Stomach (tissue), 8 donors: ENCODE measurements at regions not wholly inside any gene's neighbourhood (a gene's known extent, or its start where the extent isn't known, plus 50 kb on each side); places are given as distances from the start of the nearest gene placed in this dataset.
"Not testable (repeated sequence)": the region's sequence is repeated elsewhere in the genome, so short reads cannot be mapped to it uniquely, and the experiment has no call there.

Source experiments
- DNase-seq, 2 donors: peaks; one replicate each; pipeline versions ENCODE4 v3.0.0 to v3.0.0-alpha.2; 2013 to 2019
- H3K27ac ChIP-seq, 5 donors: fragments of 200-600 bp in 4 of 5; sonication (generic) in 4 of 5; one replicate each; pipeline ENCODE4 v1.5.1; 2013 to 2019; ENCODE audit warnings: mild to moderate bottlenecking in 1 of 5, moderate library complexity in 1 of 5
- H3K27me3 ChIP-seq, 3 donors: fragments of 200-600 bp; sonication (generic); one replicate each; pipeline ENCODE4 v1.5.1; 2017 to 2019; ENCODE audit warnings: mixed run types in 1 of 3
- H3K36me3 ChIP-seq, 4 donors: fragments of 200-600 bp; sonication (generic); 1 replicate in 3 of 4; 2 replicates in 1 of 4; pipeline ENCODE4 v1.5.1; 2016 to 2019
- H3K4me1 ChIP-seq, 4 donors: fragments of 200-600 bp; sonication (generic); one replicate each; pipeline ENCODE4 v1.5.1; 2016 to 2019
- H3K4me3 ChIP-seq, 4 donors: fragments of 200-600 bp; sonication (generic) in 3 of 4; one replicate each; pipeline ENCODE4 v1.5.1; 2016 to 2019; ENCODE audit warnings: mild to moderate bottlenecking in 1 of 4
- H3K9me3 ChIP-seq, 4 donors: fragments of 200-600 bp; sonication (generic); one replicate each; pipeline ENCODE4 v1.5.1; 2016 to 2019
- CTCF ChIP-seq, 7 experiments: fragments of 450-650 bp in 4 of 7; fragments of 200-600 bp in 3 of 7; sonication (generic) in 3 of 7; IDR thresholded peaks; one replicate each; pipeline ENCODE4 v1.5.1; 2016 to 2019; ENCODE audit warnings: antibody characterized with exemption in 7 of 7, control low read depth in 2 of 7, mild to moderate bottlenecking in 1 of 7
- EP300 ChIP-seq: sonication (generic); formaldehyde crosslinking; IDR thresholded peaks from one replicate; pipeline ENCODE4 v1.6.1; 2017; ENCODE audit warnings: antibody characterized with exemption
- POLR2A ChIP-seq, 4 donors: fragments of 450-650 bp; IDR thresholded peaks; one replicate each; pipeline ENCODE4 v1.6.1; 2016; ENCODE audit warnings: antibody characterized with exemption in 4 of 4, control low read depth in 2 of 4, mild to moderate bottlenecking in 1 of 4, moderate library complexity in 1 of 4
- POLR2AphosphoS5 ChIP-seq, 3 donors: sonication (generic); formaldehyde crosslinking; IDR thresholded peaks; one replicate each; pipeline ENCODE4 v1.6.1; 2016; ENCODE audit warnings: antibody characterized with exemption in 3 of 3
- WGBS, 5 donors: extraction: QIAGEN DNeasy Blood & Tissue Kit in 3 of 5; methylation state at CpG; one replicate each; pipeline versions ENCODE4 v1.1.5 to v1.1.7; 2013 to 2018; 5-methylcytosine and 5-hydroxymethylcytosine counted together
- intact Hi-C: fragments of 100-400 bp; cut with DNase I; formaldehyde crosslinking; loops from one replicate; pipeline ENCODE4 v1.15.1; 2023; ENCODE audit warnings: low total_unique reads
- donor health status: healthy with polysubstance abuse.
- donor health status: Bipolar disorder and iron deficiency.
- donor health status: healthy.

- DNase-seq: no peak
- intact Hi-C loops: no loop called here
- Histone ChIP-seq H3K27me3 (no peaks in the 10 kb centered on the region), H3K4me3 (no peak overlapping the region), H3K27ac (no peak overlapping the region), H3K36me3 (no peaks in the 10 kb centered on the region), H3K4me1 (no peaks in the 10 kb centered on the region), H3K9me3 (peaks cover 0 to 5% (median 0%) of the 10 kb centered on the region in 4 donors)
- TF ChIP-seq POLR2AphosphoS5 (IDR thresholded peaks at IDR 0.05): no peak
- TF ChIP-seq CTCF (IDR thresholded peaks at IDR 0.05): no peak
- TF ChIP-seq EP300: no peak
- no peak for TF ChIP-seq POLR2A (IDR thresholded peaks at IDR 0.05)
- WGBS, 5 donors: 65 to 85% (median 72%) methylated on average over 2 of the region's 2 CpGs
These were observed 1175.2 kb upstream of the DIAPH2 start for GRCh38 chrX:95509474-95509873.

GRCh38 chrX:95524018-95524417 lies 1160.6 kb upstream of the DIAPH2 start:
- H3K36me3 ChIP-seq, H3K27ac ChIP-seq, H3K4me3 ChIP-seq, H3K9me3 ChIP-seq, intact Hi-C loops, H3K27me3 ChIP-seq, DNase-seq, H3K4me1 ChIP-seq: not testable (repeated sequence)
- WGBS, 5 donors: 79 to 87% (median 86%) methylated on average over 5 of the region's 5 CpGs

- WGBS, 5 donors: 78 to 93% (median 84%) methylated on average over 1 of the region's 1 CpG
- Histone ChIP-seq H3K36me3 (no peaks in the 10 kb centered on the region), H3K27me3 (no peaks in the 10 kb centered on the region), H3K4me3 (no peak overlapping the region), H3K4me1 (no peaks in the 10 kb centered on the region), H3K9me3 (no peaks in the 10 kb centered on the region), H3K27ac (no peak overlapping the region)
- TF ChIP-seq EP300 (no peak), POLR2AphosphoS5 (IDR thresholded peaks at IDR 0.05) (no peak), POLR2A (IDR thresholded peaks at IDR 0.05) (no peak), CTCF (IDR thresholded peaks at IDR 0.05) (no peak)
- intact Hi-C loops: no loop called here
- DNase-seq: no peak
These were observed 1148.5 kb upstream of the DIAPH2 start for GRCh38 chrX:95536111-95536510.

- intact Hi-C loops: no loop called here
- Histone ChIP-seq H3K9me3 (no peaks in the 10 kb centered on the region), H3K36me3 (no peaks in the 10 kb centered on the region), H3K27ac (no peak overlapping the region), H3K27me3 (no peaks in the 10 kb centered on the region), H3K4me3 (no peak overlapping the region), H3K4me1 (no peaks in the 10 kb centered on the region)
- DNase-seq: no peak
- no peak for TF ChIP-seq CTCF (IDR thresholded peaks at IDR 0.05)
These were observed 1148.0 kb upstream of the DIAPH2 start for GRCh38 chrX:95536661-95537060.

GRCh38 chrX:95539041-95539440 lies 1145.6 kb upstream of the DIAPH2 start:
- WGBS, 5 donors: 15 to 38% (median 29%) methylated on average over 3 of the region's 3 CpGs
- intact Hi-C loops: no loop called here
- no peak overlapping the region for H3K27ac ChIP-seq
- DNase-seq: no peak
- no peak overlapping the region for H3K4me3 ChIP-seq
- no peaks in the 10 kb centered on the region for H3K27me3 ChIP-seq
- H3K36me3 ChIP-seq: no peaks in the 10 kb centered on the region
- H3K4me1 ChIP-seq: no peaks in the 10 kb centered on the region
- TF ChIP-seq POLR2A (IDR thresholded peaks at IDR 0.05) (no peak), POLR2AphosphoS5 (IDR thresholded peaks at IDR 0.05) (no peak), EP300 (no peak), CTCF (IDR thresholded peaks at IDR 0.05) (no peak)
- H3K9me3 ChIP-seq: no peaks in the 10 kb centered on the region

GRCh38 chrX:95549552-95549951 lies 1135.1 kb upstream of the DIAPH2 start:
- intact Hi-C loops, H3K4me3 ChIP-seq, DNase-seq, H3K36me3 ChIP-seq, H3K27ac ChIP-seq, H3K9me3 ChIP-seq, H3K4me1 ChIP-seq, H3K27me3 ChIP-seq: not testable (repeated sequence)
- WGBS, 5 donors: 89 to 95% (median 91%) methylated on average over 13 to 18 of the region's 18 CpGs; no CpG with 5 or more reads in 1 of the 5 donors
